ENCODE measurements at regions not wholly inside any gene's neighbourhood (a gene's known extent, or its start where the extent isn't known, plus 50 kb on each side); places are given as distances from the start of the nearest gene placed in this dataset.
"Not testable (repeated sequence)": the region's sequence is repeated elsewhere in the genome, so short reads cannot be mapped to it uniquely, and the experiment has no call there.

DNA sequence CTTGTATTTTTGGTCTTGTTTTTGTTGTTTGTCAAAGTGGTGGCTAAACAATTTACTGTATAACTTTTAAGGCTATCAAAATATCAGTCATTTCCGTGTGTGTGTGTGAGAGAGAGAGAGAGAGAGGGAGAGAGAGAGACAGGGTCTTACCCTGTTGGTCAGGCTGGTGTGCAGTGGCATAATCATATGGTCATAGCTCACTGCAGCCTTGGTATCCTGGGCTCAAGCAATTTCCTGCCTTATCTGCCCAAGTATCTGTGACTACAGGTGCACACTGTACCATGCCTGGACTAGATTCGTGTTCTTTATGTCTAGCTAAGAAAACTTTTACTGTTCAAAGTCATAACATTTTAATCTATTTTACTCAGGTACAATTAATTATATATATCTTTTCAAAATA lies 313.1 kb upstream of the PUDP start:
- TF ChIP-seq, protein P1, sequence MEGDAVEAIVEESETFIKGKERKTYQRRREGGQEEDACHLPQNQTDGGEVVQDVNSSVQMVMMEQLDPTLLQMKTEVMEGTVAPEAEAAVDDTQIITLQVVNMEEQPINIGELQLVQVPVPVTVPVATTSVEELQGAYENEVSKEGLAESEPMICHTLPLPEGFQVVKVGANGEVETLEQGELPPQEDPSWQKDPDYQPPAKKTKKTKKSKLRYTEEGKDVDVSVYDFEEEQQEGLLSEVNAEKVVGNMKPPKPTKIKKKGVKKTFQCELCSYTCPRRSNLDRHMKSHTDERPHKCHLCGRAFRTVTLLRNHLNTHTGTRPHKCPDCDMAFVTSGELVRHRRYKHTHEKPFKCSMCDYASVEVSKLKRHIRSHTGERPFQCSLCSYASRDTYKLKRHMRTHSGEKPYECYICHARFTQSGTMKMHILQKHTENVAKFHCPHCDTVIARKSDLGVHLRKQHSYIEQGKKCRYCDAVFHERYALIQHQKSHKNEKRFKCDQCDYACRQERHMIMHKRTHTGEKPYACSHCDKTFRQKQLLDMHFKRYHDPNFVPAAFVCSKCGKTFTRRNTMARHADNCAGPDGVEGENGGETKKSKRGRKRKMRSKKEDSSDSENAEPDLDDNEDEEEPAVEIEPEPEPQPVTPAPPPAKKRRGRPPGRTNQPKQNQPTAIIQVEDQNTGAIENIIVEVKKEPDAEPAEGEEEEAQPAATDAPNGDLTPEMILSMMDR (IDR thresholded peaks at IDR 0.05; ENCODE audit: extremely low read depth in 1 of 2, insufficient read depth in 1 of 2, low read depth in 1 of 2, low read length in 2 of 2) = not testable (repeated sequence)
- not testable (repeated sequence) for TF ChIP-seq FOS (IDR thresholded peaks at IDR 0.05; ENCODE audit: borderline replicate concordance, insufficient read depth, low read length); POLR2AphosphoS5 (IDR thresholded peaks at IDR 0.05; ENCODE audit: insufficient read depth, low read depth, low read length)
